Activated naive CD4-positive, alpha-beta T cell treated with anti-CD3 and anti-CD28 coated beads, Interleukin-2, amount 50 U/mL, for 16 hours (primary cell): ENCODE measurements at regions not wholly inside any gene's neighbourhood (a gene's known extent, or its start where the extent isn't known, plus 50 kb on each side); places are given as distances from the start of the nearest gene placed in this dataset.

ENCODE experiments used
- DNase-seq: peaks from one replicate; pipeline ENCODE4 v3.0.0-alpha.2; 2020

DNA sequence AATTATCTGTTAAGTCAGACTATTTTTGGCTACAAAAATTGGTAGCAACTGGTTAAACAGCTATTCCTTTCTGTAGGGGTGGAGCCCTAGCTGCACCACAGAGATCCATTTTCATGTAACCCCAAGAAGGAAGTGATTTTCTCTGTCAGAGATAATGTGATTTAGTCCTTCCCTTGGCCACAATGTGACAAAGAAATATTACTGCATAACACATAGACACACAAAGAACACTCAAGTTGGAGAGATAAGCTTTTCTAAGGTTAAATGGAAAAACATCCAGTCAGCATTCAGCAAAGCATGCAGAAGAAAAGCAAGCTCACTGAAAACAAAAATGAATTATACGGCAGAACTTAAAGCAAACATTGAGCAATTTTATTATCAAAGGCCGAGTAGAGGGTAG lies 227.8 kb upstream of the CDH9 start:
- DNase-seq = no peak

DNA sequence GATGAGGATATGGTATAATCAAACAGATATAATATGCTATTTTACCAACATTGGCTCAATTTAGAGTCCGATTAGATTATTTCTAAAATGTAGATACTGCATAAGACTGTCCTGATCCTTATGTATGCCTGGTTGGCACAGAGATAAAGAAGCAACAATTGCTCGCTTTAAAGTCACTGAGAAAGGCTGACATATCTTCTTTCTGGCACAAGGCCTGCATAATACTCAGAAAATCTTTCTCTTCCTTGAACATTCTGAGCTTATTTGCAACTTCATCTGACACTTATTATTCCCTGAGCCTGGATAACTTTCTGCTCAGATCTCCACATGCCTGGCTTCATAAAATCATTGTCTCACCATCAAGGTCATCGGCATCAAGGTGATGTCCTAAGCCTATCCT lies 219.3 kb upstream of the CDH9 start:
- no peak for DNase-seq

DNA sequence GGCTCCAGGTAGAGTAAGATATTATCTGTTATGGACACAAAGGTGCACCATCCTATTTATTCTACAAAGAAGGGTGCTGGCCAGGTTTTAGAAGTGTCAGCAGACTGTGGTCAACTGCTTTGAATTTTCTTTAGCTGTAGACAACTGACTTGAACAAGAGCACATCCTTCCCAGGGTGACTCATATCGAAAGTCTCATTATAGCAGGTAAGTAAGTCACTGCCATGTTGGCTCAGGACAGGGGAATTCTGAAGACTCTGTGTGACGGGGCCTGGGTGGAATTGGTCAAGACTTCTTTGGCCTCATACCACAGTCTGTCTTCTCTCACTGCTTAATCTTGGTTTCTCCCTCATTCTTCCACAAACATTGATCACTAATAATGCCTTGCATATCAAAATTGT lies 214.5 kb upstream of the CDH9 start:
- DNase-seq = no peak

GRCh38 chr5:27242258-27242626 lies 203.9 kb upstream of the CDH9 start:
- DNase-seq = no peak

GRCh38 chr5:27241564-27242257 lies 203.3 kb upstream of the CDH9 start:
- no peak for DNase-seq

GRCh38 chr5:27240791-27241190 lies 202.4 kb upstream of the CDH9 start:
- no peak for DNase-seq

GRCh38 chr5:27234916-27235315 lies 196.5 kb upstream of the CDH9 start:
- DNase-seq = no peak

- DNase-seq = no peak
These were observed 183.0 kb upstream of the CDH9 start for GRCh38 chr5:27221410-27221809.

- no peak for DNase-seq
These were observed 182.4 kb upstream of the CDH9 start for GRCh38 chr5:27220752-27221151.

- no peak for DNase-seq
These were observed 179.6 kb upstream of the CDH9 start for GRCh38 chr5:27217977-27218376.

DNA sequence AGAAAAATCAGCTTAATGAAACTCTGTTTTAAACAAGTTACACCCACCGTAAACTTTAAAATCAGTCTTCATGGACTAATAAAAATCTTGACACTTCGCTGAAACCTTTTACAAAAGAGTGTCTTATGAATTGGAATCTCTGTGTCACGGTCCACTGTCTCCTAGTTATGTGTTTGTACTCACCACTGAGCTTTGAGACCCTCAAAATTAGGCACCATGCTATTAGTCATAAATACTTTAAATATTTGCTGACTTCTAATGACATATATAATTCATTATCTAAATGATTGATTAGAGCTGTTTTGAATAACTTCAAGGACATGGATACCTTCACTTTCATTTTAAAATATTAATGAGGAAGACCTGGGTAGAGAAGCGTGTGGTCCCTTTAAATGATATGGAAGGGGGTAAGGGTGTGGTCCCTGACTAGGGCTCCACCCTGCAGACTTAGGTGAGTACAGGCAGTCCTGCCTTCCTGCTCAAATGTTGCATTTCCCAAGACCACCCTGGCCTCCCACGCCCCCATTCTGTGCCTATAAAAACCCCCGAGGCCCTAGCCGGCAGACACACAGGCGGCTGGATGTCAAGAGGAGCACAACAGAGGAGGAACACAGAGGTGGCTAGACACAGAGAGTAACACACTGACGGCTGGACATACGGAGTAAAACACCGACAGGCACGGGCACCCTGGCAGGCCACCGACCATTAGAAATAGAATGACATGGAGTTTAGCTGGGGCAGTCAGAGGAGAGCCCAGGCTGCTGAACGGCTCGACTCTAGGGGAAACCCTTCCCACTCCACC lies 179.0 kb upstream of the CDH9 start:
- DNase-seq = no peak

GRCh38 chr5:27216367-27216950 lies 178.1 kb upstream of the CDH9 start:
- no peak for DNase-seq

DNA sequence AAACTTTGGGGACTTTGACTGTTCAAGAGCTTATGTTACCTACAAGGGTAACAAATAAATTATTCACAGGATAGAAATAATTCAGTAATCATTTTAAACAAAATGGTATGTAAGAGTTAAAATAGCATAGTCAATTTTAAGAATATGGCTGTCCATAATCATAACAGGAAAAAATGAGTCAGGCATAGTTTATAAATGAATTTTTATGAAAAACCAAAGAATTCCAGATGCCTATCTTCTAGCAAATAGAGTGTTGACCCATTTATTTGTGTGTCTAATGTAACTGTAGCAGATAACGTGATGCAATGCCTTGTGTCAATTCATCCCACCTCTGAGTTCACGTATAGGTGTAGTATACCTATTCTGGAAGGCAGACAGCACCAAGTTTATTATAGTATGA lies 169.7 kb upstream of the CDH9 start:
- DNase-seq = no peak

DNA sequence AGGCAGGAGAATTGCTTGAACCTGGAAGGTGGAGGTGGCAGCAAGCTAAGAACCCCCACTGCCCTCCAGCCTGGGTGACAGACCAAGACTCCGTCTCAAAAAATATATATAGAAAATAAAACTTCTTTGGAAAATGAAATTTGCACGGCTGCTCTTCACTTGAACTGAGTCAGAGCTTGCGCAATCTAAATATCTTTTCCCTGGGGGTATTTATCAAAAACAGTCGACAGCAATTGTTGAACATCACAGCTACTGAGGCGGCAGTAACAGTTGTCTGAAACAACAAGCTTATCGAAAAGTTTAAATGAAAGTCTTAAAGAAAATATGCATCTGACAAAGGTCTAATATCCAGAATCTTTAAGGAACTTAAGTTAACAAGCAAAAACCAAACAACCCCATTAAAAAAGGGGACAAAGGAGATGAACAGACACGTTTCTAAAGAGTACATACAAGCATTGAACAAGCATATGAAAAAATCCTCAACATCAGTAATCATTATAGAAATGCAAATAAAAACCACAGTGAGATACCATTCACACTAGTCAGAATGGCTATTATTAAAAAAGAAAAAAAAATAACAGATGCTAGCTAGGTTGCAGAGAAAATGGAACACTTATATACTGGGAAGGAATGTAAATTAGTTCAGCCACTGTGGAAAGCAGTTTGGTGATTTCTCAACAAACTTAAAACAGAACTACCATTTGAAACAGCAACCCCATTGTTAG lies 153.6 kb upstream of the CDH9 start:
- DNase-seq = no peak

- no peak for DNase-seq
These were observed 134.3 kb upstream of the CDH9 start for GRCh38 chr5:27172693-27173092.

DNA sequence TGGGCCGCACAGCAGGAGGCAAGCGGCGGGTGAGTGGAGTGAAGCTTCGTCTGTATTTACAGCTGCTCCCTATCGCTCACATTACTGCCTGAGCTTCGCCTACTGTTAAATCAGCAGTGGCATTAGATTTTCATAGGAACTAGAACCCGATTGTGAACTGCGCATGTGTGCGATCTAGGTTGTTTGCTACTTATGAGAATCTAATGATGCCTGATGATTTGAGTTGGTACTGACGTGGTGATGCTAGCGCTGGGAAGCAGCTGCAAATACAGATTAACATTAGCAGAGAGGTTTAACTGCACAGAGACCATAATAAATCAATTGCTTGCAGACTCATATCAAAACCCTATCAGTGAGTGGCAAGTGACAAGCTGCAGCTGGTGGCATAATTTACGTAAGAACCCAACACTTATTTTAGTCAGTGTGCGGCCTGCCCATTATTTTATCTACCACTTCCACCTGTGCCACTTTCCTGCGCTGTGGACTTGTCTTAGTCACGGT lies 133.4 kb upstream of the CDH9 start:
- no peak for DNase-seq

- DNase-seq = no peak
These were observed 120.4 kb upstream of the CDH9 start for GRCh38 chr5:27158775-27159174.

- no peak for DNase-seq
These were observed 119.8 kb upstream of the CDH9 start for GRCh38 chr5:27158171-27158570.

DNA sequence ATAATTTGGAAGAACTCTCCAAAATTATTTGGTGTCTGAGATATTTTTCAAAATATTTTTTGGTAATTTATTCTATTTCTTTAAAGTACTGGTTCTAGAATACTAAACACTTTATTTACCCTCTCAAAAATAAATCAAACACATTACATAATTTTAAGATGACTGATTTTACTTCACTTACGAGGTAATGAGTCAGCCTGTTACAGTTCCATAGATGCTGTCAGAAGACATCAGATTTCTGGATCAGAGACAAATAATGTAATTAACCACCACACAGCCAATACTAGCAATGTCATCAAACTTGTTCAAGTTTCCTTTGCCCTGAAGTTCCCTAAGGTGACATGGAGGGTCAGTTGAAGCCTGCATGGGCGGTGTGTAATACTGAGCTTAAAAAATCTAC lies 106.1 kb upstream of the CDH9 start:
- DNase-seq = no peak

GRCh38 chr5:27140831-27141230 lies 102.4 kb upstream of the CDH9 start:
- no peak for DNase-seq

DNA sequence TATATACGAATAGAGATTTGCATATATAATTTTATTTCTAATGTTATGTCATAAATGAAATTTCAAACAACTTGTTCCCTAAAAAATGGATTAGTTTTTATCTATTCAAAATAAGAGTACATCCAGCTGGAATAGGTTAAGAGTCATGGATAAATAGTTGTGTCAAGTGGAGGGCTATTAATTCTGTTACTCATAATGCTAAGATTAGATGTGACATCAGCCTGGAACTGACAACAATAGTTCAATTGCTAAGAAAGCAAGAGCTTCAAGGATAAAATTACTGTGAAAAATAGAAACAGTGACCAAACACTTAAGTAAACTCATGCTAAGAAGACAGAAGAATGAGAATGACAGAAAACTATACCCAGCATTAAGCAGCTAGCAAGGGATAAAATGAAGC lies 92.2 kb upstream of the CDH9 start:
- no peak for DNase-seq

GRCh38 chr5:27129926-27130325 lies 91.5 kb upstream of the CDH9 start:
- no peak for DNase-seq

DNA sequence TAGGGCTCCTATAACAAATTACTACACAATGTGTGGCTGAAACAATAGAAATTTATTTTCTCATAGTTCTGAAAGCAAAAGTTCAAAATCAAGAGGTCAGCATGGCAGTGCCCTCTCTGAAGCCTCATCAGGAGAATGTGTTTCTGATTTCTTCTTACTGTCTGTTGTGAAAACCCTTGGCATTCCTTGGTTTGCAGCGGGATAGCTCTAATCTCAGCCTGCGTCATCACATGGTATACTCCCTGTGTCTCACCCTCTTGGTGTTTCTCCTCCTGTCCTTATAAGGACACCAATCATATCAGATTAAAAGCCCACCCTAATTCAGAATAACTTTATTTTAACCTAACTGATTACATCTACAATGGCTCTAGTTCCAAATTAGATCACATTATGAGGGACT lies 87.5 kb upstream of the CDH9 start:
- no peak for DNase-seq

GRCh38 chr5:27124590-27124989 lies 86.2 kb upstream of the CDH9 start:
- DNase-seq = no peak
